ENCODE measurements at regions not wholly inside any gene's neighbourhood (a gene's known extent, or its start where the extent isn't known, plus 50 kb on each side); places are given as distances from the start of the nearest gene placed in this dataset.

DNA sequence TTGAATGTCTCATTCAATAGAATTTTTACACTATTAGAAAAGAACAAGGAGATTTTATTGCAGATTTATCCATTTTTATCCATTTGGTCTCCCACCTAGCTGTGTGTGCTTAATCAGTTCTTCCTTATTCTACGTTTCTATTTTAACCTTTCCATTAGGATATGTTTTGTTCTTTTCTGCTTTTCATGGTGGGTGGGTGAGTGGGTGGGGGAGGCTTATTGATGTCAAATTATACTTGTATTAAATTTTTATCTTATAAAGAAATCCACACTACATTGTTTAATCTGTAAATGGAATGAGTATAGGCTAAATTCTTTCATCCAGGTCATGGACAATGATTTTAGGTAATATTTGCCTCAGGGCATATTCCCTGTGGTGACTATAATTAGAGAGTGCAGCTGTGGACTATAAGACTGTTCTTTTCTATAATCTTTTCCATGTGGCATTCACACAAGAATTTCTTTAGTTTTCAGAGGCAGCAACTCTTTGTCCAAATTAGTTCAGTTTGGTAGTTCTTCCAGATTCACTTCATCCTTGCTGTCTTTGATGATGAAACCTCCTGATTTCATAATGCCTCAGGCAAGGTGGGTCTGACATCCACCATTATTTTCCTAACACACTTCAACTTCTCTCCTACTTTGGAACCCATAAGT lies 2451.8 kb downstream of the PCDH7 start:
- no peak for DNase-seq (ENCODE audit: low spot score)

DNA sequence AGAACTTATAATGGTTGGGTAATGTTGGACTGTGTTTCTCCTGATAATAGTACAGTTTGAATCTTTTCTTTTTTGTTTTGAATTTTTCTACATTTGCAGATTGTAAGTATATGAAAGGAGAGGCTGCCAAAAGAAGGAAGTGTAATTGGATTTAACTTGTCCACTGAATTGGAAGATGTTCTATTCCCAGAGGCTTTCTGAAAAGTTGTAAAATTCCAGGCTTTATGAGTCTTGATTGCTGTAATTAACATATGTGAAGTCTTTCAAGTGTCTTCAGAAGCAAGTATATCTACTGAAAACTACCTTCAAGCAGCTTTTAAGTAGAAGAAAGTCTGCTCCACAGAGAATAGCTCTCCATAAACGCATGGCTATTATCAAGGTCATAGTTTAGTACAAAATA lies 2456.4 kb downstream of the PCDH7 start:
- no peak for DNase-seq (ENCODE audit: low spot score)

DNA sequence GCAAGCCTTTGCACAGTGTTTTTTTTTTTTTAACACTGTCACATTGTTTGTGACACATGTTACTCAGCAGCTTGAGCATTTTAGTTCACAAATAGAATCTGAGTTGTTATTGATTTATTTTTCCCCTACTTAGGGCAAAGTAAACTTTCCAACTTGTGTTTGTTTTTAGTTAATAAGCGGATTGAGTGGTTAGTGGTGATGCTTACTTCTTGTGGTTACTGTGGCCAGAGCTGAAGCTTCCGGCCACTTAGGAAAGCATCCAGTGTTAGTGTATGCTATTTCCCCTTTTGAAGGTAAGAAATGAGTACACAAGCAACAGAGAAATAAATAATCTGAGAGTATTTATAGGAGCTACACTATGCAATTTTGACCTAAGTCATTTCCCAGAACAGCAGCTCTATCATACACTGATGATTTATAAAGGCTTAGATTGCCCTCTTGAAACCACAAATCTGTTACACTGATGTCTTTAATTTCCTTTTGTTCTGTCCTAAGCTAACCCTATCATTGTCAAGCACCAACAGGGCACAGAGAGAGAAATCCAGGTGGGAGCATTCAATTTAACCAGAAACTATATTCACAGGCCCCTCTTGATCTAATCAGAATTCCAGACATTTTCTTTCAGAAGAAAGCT lies 2464.6 kb downstream of the PCDH7 start:
- DNase-seq (ENCODE audit: low spot score): no peak

DNA sequence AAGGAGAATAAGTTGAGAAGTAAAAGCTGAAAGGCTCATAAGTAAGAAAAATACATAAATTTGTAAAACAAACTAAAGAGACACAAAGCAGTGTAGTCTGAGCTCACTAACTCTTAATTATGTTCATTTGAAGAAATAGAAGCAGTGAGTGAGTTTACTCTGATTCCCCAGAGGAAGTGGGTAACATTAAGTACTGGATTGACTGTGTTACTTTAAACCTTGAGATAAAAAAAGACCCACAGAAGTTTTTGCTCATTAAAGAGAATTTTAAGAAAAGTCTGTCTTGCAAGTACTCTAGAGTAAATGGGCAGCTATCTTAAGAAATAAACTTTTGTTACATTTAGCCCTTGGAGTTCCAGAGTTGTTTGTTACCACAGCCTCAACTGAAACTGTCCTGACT lies 2466.9 kb downstream of the PCDH7 start:
- no peak for DNase-seq (ENCODE audit: low spot score)

DNA sequence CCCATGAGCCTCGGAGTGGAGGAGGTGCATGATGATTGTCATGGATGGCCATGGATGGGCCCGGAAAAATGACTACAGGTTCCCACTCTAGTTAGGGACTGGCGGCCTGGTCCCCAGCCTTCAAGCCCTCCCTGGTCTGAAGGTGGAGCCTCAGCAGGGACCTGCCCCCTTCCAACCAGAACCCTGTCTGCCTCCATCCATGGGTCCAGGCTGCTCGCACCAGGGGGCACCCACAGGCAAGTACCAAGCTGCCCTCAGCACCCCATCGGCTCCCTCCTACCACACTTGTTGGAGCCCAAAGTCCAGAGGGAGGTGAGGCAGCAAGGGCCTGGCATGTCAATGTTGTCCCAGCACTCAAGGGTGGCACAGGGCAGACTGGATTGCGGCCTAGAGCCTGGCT lies 2468.6 kb downstream of the PCDH7 start:
- no peak for DNase-seq (ENCODE audit: low spot score)

DNA sequence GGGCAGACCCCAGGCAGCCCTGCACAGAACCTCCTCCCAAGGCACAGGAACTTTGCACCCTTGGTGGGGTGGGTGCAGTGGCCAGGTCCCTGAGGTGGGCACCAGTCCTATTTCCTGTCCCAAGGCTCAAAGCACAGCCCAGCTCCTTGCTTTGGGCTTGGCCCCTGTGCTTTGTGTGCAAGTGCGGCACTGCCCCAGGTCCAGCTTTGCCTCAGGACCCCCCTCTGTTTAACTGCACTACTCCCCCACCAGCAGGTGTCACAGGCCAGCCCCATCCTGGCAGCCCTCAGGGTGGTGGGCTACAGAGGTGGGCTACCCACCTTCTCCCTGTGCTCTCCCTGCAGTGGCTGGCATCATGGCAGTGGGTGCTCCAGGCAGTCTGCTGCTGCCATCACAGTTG lies 2469.0 kb downstream of the PCDH7 start:
- DNase-seq (ENCODE audit: low spot score): no peak

DNA sequence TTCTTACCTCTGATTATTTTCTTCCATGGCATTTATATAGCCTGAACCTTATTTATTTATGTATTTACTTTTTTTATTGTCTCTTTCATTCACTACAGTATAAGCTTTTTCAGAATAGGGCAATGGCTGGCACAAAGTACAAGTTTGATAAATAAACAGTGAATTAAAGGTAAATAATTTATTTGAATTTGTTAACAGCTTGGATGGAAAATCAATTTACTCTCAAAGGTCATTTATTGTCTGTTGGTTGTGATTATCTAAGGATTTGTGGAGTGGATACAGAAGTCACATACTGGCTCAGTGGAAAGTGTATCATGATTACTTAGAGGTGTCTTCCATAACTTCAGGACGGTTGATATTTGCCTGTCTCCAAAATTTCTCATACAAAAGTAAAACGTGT lies 2472.9 kb downstream of the PCDH7 start:
- DNase-seq (ENCODE audit: low spot score): no peak

DNA sequence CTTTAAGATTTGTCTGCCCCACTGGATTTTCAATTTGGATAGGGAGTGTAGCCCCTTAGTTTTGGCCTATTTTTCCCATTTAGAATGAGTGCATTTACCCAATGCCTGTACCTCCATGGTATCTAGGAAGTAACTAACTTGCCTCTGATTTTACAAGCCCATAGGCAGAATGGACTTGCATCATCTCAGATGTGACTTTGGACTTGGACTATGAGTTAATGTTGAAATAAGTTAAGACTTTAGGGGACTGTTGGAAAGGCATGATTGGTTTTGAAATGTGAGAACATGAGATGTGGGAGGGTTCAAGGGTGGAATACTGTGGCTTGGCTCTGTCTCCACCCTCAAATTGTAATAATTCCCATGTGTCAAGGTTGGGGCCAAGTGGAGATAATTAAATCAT lies 2480.2 kb downstream of the PCDH7 start:
- no peak for DNase-seq (ENCODE audit: low spot score)

DNA sequence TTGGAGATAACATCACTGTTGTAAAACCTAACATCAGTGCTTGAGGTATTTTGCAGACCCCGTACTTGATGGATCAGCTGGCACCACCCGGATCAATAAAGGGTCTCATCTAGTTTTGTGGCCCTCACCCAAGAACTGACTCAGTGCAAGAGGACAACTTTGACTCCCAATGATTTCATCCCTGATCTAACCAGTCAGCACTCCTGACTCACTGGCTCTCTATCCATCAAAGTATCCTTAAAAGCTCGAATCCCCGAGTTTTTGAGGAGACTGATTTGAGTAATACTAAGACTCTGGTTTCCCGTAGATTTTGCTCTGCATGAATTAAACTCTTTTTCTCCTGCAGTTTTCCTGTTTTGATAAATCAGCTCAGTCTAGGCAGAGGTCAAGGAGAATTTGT lies 2498.1 kb downstream of the PCDH7 start:
- DNase-seq (ENCODE audit: low spot score): no peak

DNA sequence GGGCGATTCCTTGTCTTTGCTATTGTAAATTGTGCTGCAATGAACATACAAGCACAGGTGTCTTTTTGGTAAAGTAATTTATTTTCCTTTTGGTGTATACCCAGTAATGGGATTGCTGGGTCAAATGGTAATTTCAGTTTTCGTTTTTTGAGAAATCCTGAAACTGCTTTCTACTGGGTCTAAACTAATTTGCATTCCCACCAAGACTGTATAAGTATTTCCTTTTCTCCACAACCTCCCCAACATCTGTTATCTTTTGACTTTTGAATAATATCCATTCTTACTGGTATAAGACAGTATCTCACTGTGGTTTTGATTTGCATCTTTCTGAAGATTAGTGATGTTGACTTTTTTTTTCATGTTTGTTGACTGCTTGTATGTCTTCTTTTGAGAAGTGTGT lies 2506.0 kb downstream of the PCDH7 start:
- DNase-seq (ENCODE audit: low spot score): no peak

DNA sequence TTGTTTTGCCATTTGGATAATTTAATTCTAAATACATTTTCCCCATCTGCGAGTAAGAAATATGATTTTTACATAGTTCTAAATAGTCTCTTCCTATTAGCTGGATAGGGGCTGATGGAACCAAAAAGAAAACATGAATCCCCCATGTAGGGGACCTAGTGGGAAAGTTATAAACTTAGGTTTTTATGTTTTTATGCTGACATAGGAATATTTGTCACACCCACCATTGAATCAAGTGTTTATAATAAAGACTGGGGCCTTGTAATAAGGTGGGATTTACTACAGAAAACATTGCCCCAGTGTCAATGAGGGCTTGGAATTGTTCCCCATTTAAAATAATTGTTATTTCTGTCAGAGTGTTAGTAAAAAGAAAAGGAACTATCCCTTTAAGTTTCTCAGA lies 2506.6 kb downstream of the PCDH7 start:
- DNase-seq (ENCODE audit: low spot score): no peak

DNA sequence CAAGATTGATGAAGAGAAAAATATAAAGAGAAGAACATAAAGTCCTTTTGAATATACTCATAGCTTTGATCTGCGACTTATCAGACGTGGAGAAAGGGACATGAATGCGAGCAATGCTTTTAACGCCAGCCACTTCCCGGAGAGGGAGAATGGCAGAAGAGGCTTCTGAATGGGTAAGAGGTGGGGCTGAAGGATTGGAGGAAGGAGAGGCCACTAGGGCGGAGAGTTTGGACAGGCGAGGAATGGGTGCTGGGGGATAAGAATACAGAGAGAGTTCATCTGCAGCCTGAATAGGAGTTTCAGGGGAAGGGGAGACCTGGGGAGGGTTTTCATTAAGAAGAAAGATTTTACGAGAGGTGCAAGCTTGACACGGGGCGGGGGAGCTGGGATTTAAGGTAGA lies 2534.9 kb downstream of the PCDH7 start:
- no peak for DNase-seq (ENCODE audit: low spot score)

DNA sequence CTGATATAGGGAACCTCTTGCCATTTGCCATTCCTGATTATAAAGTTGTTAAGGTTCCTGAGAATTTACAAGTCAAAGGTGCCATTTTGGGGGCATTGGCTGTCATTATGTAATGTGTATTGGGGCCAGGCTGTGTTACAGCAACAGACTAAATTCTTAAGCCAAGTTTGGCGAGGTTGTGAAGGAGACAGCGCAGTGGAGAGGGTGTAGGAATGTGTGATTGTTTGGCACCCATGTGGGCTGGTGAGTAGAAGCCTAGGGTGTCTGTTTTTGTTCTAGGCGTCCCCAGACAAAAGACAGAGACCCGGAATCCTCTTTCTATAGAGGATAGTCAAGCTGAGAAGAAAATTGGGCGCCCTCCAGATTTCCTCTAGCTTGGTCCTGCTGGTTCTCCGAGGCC lies 2535.3 kb downstream of the PCDH7 start:
- DNase-seq (ENCODE audit: low spot score): no peak

DNA sequence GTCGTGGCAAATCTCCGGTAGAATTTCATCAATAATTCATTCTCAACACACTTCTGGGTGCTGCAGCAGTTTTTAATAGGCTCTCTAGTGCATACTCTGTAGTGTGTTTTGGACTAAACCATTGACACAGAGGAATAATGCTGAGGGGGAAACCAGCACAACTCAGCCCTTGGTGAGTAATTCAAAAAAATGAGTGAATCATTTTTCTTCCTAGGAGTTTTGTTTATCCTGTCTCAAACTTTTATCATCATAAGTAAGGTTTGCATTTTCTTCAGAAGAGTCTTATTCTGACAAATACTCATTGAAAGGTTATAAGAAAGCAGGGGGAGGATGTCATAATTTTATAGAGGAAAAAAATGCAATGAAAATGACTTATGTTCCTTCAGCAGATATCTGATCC lies 2542.7 kb downstream of the PCDH7 start:
- DNase-seq (ENCODE audit: low spot score): no peak

DNA sequence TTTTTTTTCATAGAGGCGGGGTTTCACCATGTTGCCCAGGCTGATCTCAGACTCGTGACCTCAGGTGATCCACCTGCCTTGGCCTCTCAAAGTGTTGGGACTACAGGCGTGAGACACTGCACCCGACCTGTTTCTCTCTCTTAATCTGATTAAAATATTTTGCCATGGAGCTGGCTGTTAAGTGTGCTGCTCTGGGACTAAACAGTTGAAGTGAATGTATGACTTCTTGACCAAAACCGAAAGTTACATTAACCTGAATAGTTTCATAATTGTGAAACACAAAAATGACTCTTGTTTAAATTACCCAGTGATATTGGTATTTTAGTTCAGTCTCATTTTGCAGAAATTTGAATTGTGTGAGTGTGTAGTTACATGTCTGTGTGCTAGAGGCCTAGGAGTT lies 2548.6 kb downstream of the PCDH7 start:
- DNase-seq (ENCODE audit: low spot score): no peak

DNA sequence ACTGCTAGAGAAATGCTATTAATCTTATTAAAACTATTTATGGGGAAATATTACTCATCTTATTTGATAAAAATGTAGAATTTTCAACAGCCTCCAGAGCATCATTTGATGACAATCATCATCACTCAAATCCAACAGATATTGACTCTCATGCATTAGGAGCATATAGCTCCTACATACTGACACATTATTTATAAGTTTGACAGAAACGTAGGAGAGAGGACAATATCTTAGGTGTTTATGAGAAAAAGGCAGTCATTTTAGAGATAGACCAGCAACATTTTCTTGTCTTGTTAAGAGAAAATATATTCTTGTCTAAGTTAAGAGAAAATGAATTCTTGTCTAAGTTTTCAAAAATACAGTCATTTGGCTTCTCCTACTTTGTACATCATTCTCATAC lies 2550.2 kb downstream of the PCDH7 start:
- DNase-seq (ENCODE audit: low spot score): no peak

DNA sequence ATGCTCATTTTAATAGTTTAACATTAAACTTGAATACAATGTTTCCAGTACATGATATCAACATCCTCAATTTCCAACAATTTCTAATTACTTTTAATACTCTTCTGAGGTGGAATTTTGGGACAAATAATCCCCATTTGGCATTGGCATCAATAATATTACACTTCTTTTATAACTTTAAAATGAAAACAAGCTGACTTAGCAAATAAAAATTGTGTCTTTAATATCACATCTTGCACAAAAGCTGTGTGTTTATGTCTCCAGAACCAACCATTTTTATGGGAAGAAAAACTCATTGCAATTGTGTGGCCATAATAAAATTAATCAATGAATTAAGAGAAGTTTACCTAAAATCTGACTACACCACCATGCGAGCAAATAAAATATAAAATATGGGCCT lies 2552.6 kb downstream of the PCDH7 start:
- no peak for DNase-seq (ENCODE audit: low spot score)

DNA sequence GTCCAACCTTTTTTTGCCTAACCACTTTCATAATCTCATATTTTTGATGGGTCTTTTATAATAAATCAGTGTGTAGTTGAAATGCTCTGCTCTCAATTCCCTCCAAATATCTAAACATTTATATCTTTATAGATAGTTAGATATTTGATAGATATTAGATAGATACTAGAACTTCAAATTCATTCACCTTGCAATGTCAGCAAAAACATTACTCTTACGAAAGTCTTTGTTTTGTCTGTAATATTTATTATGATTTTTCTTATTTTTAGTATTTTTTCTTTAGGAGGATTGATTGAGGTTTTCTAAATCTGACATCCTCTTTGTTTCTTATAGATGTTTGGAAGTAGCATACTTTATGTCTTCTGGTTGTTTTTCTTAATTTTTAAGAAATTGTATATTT lies 2563.6 kb downstream of the PCDH7 start:
- DNase-seq (ENCODE audit: low spot score): no peak

DNA sequence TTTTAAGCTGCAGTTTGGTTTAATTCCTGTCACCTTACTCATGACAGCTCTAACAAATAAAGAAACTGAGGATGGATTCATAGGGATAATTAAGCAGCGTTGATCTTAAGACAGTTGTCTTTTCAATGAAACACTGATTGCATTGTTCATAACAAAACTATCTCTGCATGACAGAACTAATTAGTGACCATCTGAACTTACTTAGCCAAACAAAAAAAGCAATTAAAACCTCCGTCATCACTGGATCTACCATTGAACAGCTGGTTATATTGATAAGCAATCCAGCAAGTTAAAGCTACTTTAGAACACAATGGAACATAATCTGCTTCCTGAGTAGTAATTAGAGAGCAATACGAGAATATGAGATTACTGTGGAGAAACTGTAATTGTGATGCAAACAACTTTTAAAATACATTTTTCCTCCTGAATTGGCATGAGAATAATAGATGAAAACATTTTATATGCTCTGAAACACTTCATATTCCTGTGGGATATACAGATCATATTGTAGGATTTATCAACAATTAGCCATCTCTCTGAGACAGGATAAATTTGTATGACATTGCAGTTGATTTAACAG lies 2576.8 kb downstream of the PCDH7 start:
- DNase-seq (ENCODE audit: low spot score): no peak

DNA sequence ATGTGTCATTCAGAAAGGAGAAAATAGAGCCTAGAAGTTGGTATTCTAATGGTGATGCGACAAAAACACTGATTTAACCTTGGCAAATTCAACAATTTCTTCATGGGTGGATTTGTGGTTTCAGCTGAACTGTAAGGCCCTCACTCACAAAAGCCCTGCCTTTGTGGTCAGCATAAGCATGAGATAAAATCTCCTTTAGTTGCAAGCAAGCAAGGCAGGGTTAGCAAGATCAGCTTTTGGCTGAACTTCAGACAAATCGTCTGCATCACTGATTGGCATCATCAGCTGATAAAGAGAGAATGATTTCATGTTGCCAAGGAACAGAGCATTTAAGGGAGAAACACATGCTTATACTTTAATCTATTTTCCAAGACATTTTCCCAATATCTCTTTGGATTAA lies 2582.2 kb downstream of the PCDH7 start:
- DNase-seq (ENCODE audit: low spot score): no peak

DNA sequence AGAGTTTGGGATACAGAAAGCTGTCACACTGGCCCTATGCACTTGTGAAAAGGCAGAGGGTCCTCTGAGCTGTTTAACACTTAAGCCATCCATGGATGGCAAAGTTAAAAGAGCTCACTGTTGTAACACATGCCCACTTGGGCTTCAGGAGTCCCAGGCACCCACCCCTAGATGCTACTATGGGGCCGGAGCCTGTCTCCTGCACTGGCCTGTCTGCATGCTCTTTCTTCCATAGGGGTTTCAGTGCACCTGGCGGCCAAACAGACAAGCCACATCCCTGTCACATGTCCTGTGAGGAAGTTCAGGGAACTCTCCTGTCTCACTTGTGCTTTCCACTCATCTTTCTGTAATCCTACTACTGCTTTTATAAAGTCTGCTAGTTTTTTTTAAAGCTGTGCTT lies 2586.0 kb downstream of the PCDH7 start:
- DNase-seq (ENCODE audit: low spot score): no peak

DNA sequence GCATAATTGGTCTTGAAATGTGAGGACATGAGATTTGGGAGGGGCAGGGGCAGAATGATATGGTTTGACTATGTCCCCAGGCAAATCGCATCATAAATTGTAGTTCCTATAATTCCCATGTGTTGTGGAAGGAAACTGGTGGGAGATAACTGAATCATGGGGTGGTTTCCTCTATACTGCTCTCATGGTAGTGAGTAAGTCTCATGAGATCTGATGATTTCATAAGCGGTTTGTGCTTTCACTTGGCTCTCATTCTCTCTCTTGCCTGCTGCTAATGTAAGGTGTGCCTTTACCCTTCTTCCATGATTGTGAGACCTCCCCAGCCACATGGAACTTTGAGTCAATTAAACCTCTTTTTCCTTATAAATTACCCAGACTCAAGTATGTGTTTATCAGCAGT lies 2595.9 kb downstream of the PCDH7 start:
- DNase-seq (ENCODE audit: low spot score): no peak

DNA sequence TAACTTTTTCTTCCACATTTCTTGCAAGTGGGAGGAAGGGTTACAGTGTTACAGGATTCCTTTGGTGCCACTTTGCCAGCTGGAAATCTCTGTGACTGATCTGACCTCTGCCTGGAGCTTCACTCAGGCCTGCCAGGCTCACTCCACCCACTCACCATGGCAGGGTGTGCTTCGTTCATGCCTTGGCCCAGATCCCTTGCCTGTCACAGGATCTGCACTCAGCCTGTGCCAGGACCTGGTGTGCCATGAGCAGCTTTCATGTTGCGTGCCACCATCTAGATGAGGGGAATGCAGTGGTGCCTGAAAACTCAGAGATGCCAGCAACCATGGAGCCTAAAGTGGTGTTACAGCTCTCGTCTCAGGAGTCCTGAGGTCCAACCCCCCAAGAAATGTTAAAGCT lies 2596.4 kb downstream of the PCDH7 start:
- no peak for DNase-seq (ENCODE audit: low spot score)

DNA sequence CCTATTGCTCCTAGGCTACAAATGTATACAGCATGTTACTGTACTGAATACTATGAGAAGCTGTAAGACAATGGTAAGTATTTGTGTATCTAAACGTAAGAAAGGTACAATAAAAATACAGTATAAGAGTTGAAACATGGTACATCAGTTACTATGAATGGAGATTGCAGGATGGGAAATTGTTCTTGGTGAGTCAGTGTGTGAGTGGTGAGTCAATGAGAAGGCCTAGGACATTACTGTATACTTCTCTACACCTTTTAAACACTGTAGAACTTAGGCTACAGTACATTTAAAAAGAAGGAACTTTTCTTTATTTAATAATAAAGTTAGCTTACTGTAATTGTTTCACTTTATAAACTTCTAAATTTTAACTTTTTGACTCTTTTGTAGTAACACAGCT lies 2603.2 kb downstream of the PCDH7 start:
- DNase-seq (ENCODE audit: low spot score): no peak
